ENCODE measurements at regions not wholly inside any gene's neighbourhood (a gene's known extent, or its start where the extent isn't known, plus 50 kb on each side); places are given as distances from the start of the nearest gene placed in this dataset.
"Not testable (repeated sequence)": the region's sequence is repeated elsewhere in the genome, so short reads cannot be mapped to it uniquely, and the experiment has no call there.

DNA sequence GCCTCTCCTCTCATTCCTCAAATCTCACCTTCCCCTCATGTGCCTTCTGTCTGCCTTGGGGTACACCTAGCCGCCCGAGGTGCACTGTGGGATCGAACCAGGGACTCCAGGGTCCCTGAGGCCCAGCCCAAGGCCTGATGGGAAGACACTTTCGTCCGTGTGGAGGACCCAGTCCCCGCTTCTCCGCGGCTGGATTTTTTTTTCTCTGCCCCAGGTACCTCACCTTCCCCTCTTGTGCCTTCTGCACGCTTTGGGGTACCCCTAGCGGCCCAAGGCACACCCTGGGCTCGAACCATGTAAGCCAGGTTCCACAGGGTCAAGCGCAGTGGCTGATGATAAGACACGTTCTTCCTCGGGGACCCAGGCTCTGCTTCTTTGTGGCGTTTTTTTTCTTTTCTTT, 530.7 kb downstream of the CWH43 start:
- Mint-ChIP-seq H3K4me3 (ENCODE audit: unreplicated experiment) (no peak overlapping the region), H3K36me3 (ENCODE audit: insufficient read depth, unreplicated experiment) (no peaks in the 10 kb centered on the region)

GRCh38 chr4:49517485-49518205, 531.6 kb downstream of the CWH43 start:
- H3K27ac Mint-ChIP-seq (ENCODE audit: low read depth, unreplicated experiment); DNase-seq (ENCODE audit: unreplicated experiment); POLR2A ChIA-PET; intact Hi-C loops (cut with micrococcal nuclease); H3K27me3 Mint-ChIP-seq (ENCODE audit: insufficient read depth, unreplicated experiment); BruUV-seq (replicated peaks); H3K36me3 Mint-ChIP-seq (ENCODE audit: insufficient read depth, unreplicated experiment); CTCF ChIA-PET; H3K4me3 Mint-ChIP-seq (ENCODE audit: unreplicated experiment); H3K4me1 Mint-ChIP-seq (ENCODE audit: insufficient read depth, unreplicated experiment): not testable (repeated sequence)
- H3K9me3 Mint-ChIP-seq (ENCODE audit: unreplicated experiment), result peaks cover 35% of the 10 kb centered on the region

More for the DNA sequence above, 530.7 kb downstream of the CWH43 start:
- H3K4me1 Mint-ChIP-seq (ENCODE audit: insufficient read depth, unreplicated experiment), result no peaks in the 10 kb centered on the region
- BruUV-seq (replicated peaks), result no TSS peak
- peaks cover 43% of the 10 kb centered on the region for H3K9me3 Mint-ChIP-seq (ENCODE audit: unreplicated experiment)
- no peak for DNase-seq (ENCODE audit: unreplicated experiment)
- POLR2A ChIA-PET, result no interaction called here
- no peak overlapping the region for H3K27ac Mint-ChIP-seq (ENCODE audit: low read depth, unreplicated experiment)
- no peak for TF ChIP-seq CTCF (IDR thresholded peaks at IDR 0.05; ENCODE audit: unreplicated experiment)
- intact Hi-C loops (cut with micrococcal nuclease), result no loop called here
- CTCF ChIA-PET, result no interaction called here
- no peaks in the 10 kb centered on the region for H3K27me3 Mint-ChIP-seq (ENCODE audit: insufficient read depth, unreplicated experiment)

DNA sequence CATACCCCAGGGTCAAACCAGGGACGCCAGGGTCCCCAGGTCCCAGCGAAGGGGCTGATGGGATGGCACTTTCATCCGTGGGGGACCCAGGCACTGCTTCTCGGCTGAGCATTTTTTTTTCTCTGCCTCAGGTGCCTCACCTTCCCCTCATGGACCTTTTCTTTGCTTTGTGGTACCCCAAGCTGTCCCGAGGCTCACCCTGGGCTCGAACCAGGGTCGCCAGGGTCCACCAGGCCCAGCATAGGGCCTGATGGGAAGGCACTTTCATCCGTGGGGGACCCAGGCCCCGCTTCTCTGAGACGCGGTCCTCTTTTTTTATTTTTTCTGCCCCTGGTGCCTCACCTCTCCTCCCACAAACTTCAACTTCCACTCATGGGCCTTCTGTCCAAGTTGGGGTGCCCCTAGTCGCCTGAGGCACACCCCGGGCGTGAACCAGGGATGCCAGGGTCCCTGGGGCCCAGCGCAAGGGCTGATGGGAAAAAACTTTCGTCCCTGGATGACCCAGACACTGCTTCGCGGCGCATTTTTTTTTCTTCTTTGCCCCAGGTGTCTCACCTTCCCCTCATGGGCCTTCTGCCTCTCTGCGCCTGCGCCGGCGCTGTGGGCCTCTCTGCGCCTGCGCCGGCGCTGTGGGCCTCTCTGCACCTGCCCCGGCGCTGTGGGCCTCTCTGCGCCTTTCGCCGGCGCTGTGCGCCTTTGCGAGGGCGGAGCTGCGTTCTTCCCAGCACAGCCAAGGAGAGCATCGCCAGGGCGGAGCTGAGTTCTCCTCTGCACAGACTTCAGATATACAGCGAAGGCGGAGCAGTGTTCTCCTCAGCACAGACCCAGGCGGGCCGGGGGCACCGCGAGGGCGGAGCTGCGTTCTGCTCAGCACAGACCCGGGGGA, 533.3 kb downstream of the CWH43 start:
- H3K27ac Mint-ChIP-seq (ENCODE audit: low read depth, unreplicated experiment); BruUV-seq (replicated peaks); H3K4me1 Mint-ChIP-seq (ENCODE audit: insufficient read depth, unreplicated experiment); H3K4me3 Mint-ChIP-seq (ENCODE audit: unreplicated experiment); intact Hi-C loops (cut with micrococcal nuclease); POLR2A ChIA-PET; H3K27me3 Mint-ChIP-seq (ENCODE audit: insufficient read depth, unreplicated experiment); DNase-seq (ENCODE audit: unreplicated experiment); H3K36me3 Mint-ChIP-seq (ENCODE audit: insufficient read depth, unreplicated experiment); CTCF ChIA-PET: not testable (repeated sequence)
- H3K9me3 Mint-ChIP-seq (ENCODE audit: unreplicated experiment), result peaks cover 20% of the 10 kb centered on the region

DNA sequence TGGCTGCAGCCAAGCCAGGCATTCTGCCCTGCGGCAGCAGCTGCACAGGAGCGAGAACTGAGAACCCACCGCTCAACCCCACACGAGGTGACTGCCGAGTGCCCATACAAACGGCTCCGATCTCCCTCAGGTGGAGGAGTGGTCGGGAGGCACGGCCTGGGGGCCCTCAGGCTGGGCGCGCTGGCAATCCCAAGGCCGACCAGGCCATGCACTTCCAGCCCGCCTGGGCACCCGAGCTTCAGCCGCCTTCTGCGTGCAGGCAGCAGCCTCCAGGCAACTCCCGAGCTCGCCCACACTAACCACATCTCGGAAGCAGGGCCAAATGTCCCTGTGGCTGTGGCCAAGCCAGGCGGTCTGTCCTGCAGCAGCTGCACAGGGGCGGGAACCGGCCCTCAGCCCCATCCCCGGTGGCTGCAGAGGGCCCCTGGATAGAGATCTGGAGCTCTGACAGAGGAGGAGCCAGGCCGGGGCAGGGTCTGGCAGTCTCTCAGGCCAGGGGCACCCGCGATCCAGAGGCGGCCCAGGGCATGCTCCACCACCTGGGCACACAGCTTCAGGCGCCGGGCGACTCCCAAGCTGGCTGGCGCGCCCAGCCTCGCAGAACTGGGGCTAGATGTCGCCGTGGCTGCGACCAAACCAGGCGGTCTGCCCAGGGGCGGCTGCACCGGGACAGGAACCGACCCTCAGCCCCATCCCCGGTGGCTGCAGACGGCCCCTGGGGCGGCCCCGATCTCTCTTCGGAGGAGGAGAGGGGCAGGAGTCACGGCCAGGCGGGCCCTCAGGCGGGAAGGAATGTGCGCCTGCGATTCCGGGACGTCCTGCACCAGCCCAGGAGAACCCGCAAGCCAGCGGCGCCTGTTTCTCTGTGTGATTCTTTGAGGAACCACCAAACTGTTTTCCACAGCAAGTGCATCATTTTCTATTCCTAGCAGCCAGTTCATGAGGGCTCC, 538.0 kb downstream of the CWH43 start:
- DNase-seq (ENCODE audit: unreplicated experiment); H3K4me3 Mint-ChIP-seq (ENCODE audit: unreplicated experiment); POLR2A ChIA-PET; H3K36me3 Mint-ChIP-seq (ENCODE audit: insufficient read depth, unreplicated experiment); BruUV-seq (replicated peaks); CTCF ChIA-PET; H3K27me3 Mint-ChIP-seq (ENCODE audit: insufficient read depth, unreplicated experiment); H3K27ac Mint-ChIP-seq (ENCODE audit: low read depth, unreplicated experiment); H3K9me3 Mint-ChIP-seq (ENCODE audit: unreplicated experiment); H3K4me1 Mint-ChIP-seq (ENCODE audit: insufficient read depth, unreplicated experiment); intact Hi-C loops (cut with micrococcal nuclease): not testable (repeated sequence)

DNA sequence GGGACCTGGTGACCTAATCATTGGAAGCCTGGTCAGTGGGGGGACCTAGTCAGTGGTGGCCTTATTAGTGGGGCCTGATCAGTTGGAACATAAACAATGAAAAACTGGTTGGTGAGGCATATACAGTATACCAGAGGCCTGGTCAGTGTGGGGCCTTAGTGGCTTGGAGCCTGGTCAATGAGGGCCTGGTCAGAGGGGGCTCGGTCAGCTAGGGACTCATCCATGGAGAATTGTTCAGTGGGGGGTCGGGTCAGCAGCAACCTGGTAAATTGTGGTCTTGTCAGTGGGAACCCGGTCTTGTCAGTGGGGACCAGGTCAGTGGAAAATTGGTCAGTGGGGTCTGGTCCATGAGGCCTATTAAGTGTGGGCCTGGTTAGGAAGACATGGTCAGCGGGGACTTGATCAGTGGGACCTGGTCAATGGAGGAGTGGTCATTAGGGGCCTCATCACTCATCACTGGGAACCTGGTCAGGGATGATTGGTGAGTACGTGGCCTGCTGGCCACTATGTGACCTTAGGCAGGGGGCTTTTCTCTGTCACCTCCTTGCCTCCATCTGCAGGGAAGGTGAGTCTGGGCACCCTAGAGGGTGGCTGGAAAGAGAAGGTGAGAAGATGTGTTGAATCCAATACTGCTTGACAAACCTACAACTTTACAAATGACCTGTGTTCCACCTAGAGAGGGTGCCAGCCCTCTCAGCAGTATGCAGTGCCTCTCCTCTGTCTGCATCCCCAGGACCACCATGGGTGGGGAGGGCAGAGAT, 573.0 kb downstream of the CWH43 start:
- H3K27me3 Mint-ChIP-seq (ENCODE audit: insufficient read depth, unreplicated experiment); POLR2A ChIA-PET; H3K4me1 Mint-ChIP-seq (ENCODE audit: insufficient read depth, unreplicated experiment); CTCF ChIA-PET; BruUV-seq (replicated peaks); DNase-seq (ENCODE audit: unreplicated experiment); H3K4me3 Mint-ChIP-seq (ENCODE audit: unreplicated experiment); H3K27ac Mint-ChIP-seq (ENCODE audit: low read depth, unreplicated experiment); intact Hi-C loops (cut with micrococcal nuclease): not testable (repeated sequence)
- peaks cover 11% of the 10 kb centered on the region for H3K36me3 Mint-ChIP-seq (ENCODE audit: insufficient read depth, unreplicated experiment)
- peaks cover 15% of the 10 kb centered on the region for H3K9me3 Mint-ChIP-seq (ENCODE audit: unreplicated experiment)

- H3K27me3 Mint-ChIP-seq (ENCODE audit: insufficient read depth, unreplicated experiment); CTCF ChIA-PET; BruUV-seq (replicated peaks); H3K27ac Mint-ChIP-seq (ENCODE audit: low read depth, unreplicated experiment); H3K4me3 Mint-ChIP-seq (ENCODE audit: unreplicated experiment); DNase-seq (ENCODE audit: unreplicated experiment); intact Hi-C loops (cut with micrococcal nuclease); POLR2A ChIA-PET; H3K4me1 Mint-ChIP-seq (ENCODE audit: insufficient read depth, unreplicated experiment): not testable (repeated sequence)
- H3K36me3 Mint-ChIP-seq (ENCODE audit: insufficient read depth, unreplicated experiment), result peaks cover 11% of the 10 kb centered on the region
- H3K9me3 Mint-ChIP-seq (ENCODE audit: unreplicated experiment), result peaks cover 15% of the 10 kb centered on the region
Measured at GRCh38 chr4:49560131-49560816, 574.2 kb downstream of the CWH43 start.

DNA sequence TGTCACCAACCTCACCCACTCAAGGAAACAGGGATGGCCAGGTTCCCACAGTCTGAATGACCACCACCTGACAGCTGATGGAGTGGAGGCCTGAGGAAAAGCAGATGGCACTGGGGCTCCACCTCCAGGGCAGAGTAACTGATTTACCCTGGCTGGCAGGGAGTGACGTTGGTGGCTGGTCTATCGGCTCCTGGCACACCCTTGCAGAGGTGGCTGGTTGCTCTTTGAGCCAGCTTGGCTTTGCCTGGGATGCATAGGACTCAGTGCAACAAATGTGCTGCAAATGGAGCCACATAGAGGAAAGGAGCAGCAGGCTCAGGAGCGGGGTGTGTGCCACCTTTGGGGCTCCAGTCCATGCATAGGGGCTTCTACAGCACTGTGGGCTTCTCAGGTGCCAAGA, 574.8 kb downstream of the CWH43 start:
- H3K27ac Mint-ChIP-seq (ENCODE audit: low read depth, unreplicated experiment); CTCF ChIA-PET; DNase-seq (ENCODE audit: unreplicated experiment); H3K4me1 Mint-ChIP-seq (ENCODE audit: insufficient read depth, unreplicated experiment); intact Hi-C loops (cut with micrococcal nuclease); POLR2A ChIA-PET; BruUV-seq (replicated peaks); H3K27me3 Mint-ChIP-seq (ENCODE audit: insufficient read depth, unreplicated experiment); H3K4me3 Mint-ChIP-seq (ENCODE audit: unreplicated experiment): not testable (repeated sequence)
- Mint-ChIP-seq H3K9me3 (ENCODE audit: unreplicated experiment) (peaks cover 15% of the 10 kb centered on the region), H3K36me3 (ENCODE audit: insufficient read depth, unreplicated experiment) (peaks cover 11% of the 10 kb centered on the region)

All from MCF 10A (cell line).